ENCODE measurements at regions not wholly inside any gene's neighbourhood (a gene's known extent, or its start where the extent isn't known, plus 50 kb on each side); places are given as distances from the start of the nearest gene placed in this dataset.

DNA sequence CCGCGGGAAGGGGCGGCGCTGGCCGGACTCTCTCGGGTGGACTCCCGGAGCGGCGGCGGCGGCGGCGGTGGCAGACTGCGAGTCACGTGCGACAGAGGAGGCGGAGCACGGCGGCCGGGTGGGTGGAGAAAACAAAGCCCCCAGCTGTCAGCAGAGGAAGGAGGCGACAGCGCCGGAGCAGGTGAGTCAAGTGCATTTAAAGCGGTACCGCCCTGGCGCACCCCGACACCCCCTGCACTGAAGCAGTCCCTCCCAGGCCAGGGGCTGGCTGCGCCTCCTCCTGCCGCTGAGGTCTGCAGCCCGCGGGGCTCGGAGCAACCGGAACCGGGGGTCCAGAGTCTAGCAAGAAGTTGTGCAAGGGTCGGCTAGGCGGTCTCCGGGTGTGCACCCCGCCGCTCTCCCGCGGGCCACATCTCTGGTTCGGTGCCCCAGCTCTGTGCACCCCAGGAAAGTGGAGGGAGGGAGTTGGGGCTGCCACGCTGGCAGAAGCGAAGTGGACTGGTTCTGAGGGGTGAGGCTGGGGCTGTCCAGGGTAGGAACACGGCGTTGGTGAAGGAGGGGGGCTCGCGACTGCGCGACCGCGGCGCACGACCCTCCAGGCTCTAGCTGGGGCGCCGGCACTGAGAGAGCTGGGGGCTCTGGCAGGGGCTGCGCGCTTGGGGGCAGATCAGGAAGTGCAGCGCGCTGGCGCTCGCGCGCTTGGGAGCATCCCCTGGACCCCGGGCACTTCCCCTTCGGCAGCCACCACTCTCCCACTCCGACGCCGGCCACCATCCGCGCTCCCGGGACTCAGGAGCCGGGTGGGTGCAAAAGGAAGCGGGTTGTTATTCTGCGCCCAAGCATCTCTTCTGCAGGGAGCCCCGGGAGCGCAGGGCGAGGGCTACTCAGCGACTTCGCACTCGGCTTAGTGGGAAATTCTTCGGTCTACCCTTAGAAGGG lies 64.0 kb upstream of the MAPRE2 start:
- H4K20me1 ChIP-seq (ENCODE audit: insufficient read depth, low read length) = no peaks in the 10 kb centered on the region
- peak overlapping the region; percentile 48; the same call in 1 of the 2 replicates for H2AFZ ChIP-seq (ENCODE audit: low read length)
- H3K36me3 ChIP-seq (ENCODE audit: insufficient read depth, low read length) = no peaks in the 10 kb centered on the region
- no peak for TF ChIP-seq EZH2 (IDR thresholded peaks at IDR 0.05; ENCODE audit: borderline replicate concordance, low read length)
- TF ChIP-seq, protein P1, sequence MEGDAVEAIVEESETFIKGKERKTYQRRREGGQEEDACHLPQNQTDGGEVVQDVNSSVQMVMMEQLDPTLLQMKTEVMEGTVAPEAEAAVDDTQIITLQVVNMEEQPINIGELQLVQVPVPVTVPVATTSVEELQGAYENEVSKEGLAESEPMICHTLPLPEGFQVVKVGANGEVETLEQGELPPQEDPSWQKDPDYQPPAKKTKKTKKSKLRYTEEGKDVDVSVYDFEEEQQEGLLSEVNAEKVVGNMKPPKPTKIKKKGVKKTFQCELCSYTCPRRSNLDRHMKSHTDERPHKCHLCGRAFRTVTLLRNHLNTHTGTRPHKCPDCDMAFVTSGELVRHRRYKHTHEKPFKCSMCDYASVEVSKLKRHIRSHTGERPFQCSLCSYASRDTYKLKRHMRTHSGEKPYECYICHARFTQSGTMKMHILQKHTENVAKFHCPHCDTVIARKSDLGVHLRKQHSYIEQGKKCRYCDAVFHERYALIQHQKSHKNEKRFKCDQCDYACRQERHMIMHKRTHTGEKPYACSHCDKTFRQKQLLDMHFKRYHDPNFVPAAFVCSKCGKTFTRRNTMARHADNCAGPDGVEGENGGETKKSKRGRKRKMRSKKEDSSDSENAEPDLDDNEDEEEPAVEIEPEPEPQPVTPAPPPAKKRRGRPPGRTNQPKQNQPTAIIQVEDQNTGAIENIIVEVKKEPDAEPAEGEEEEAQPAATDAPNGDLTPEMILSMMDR (IDR thresholded peaks at IDR 0.05; ENCODE audit: low read length) = no peak
- H3K4me3 ChIP-seq (ENCODE audit: low read depth, low read length, poor library complexity, severe bottlenecking) = peak overlapping the region; percentile 89
- no peaks in the 10 kb centered on the region for H3K9me3 ChIP-seq (ENCODE audit: low read length)
- no peak overlapping the region for H3K27ac ChIP-seq (ENCODE audit: low read depth, low read length, poor library complexity, severe bottlenecking)
- no peaks in the 10 kb centered on the region for H3K9me2 ChIP-seq (ENCODE audit: low read depth, low read length)
- peak overlapping the region; percentile 97 for H3K4me2 ChIP-seq (ENCODE audit: low read length)
- no peaks in the 10 kb centered on the region for H3K79me2 ChIP-seq (ENCODE audit: insufficient read depth, low read length)
- no peaks in the 10 kb centered on the region for H3F3A ChIP-seq (ENCODE audit: insufficient read depth, low read length)
- H3K9ac ChIP-seq (ENCODE audit: low read length) = peak overlapping the region; percentile 72
- H3K27me3 ChIP-seq (ENCODE audit: insufficient read depth, low read length) = 0 out of 2 replicates have a peak, but pooled peaks cover 3% of the 10 kb centered on the region
- peaks cover 19% of the 10 kb centered on the region for H3K4me1 ChIP-seq (ENCODE audit: insufficient read depth, low read length, severe bottlenecking)

DNA sequence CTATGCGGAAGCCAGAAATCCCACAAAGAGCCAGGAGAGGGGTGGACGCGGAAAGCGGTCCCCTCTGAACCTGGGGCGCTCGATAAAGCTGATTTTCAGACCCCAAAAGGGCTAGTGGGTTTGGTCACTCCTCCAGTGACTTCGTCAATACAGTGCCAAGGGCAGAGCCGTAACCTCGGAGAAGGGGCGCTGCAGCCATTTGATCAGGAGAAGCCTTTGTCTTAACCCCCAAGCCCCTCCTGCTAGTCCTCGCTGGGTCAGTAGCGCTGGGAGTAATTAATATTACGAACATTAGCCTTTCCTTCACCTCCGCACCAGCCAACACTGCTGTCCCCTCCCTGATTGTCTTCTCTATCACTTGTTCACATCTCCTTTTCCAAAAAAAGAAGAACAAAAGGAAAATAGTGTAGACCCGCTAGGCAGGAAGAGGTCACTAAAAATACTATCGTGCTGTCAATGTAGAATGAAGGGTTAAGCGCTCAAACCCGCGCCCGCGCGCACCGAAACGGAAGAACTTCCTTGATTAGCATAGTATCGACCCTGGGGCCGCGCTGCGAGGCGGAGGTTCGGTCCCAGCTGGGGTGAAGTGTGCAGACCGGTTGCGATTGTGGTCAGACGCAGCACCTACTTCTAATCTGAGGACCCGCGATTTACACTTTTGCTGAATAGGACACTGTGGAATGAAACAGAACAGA lies 63.2 kb upstream of the MAPRE2 start:
- Histone ChIP-seq H3K4me2 (ENCODE audit: low read length) (peak overlapping the region; percentile 97), H3K27ac (ENCODE audit: low read depth, low read length, poor library complexity, severe bottlenecking) (no peak overlapping the region)

DNA sequence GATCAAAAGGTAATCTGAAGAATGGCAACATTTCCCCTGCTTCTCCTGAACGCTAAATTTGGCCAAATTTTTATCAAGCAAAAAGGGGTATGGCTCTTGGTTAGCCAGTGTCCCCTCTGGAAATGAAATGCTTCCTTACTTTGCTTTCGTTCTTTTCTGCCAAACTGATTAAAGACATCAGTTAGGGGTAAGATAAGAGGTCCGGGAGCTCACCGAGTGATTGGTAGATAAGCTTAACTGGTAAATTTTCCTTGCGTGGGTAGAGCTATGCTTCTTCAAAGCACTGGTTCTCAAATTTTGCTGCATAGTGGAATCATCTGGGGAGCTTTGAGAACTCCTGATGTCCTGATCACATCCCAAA lies 62.7 kb upstream of the MAPRE2 start:
- 0 out of 2 replicates have a peak, but pooled peaks cover 3% of the 10 kb centered on the region for H3K27me3 ChIP-seq (ENCODE audit: insufficient read depth, low read length)
- H3K36me3 ChIP-seq (ENCODE audit: insufficient read depth, low read length) = no peaks in the 10 kb centered on the region
- H3K4me3 ChIP-seq (ENCODE audit: low read depth, low read length, poor library complexity, severe bottlenecking) = peak overlapping the region; percentile 89
- TF ChIP-seq, protein P1 (IDR thresholded peaks at IDR 0.05; ENCODE audit: low read length) = no peak
- no peak for TF ChIP-seq EZH2 (IDR thresholded peaks at IDR 0.05; ENCODE audit: borderline replicate concordance, low read length)
- no peaks in the 10 kb centered on the region for H4K20me1 ChIP-seq (ENCODE audit: insufficient read depth, low read length)
- no peak overlapping the region for H3K9ac ChIP-seq (ENCODE audit: low read length)
- H2AFZ ChIP-seq (ENCODE audit: low read length) = no peak overlapping the region
- H3K9me3 ChIP-seq (ENCODE audit: low read length) = no peaks in the 10 kb centered on the region
- no peak overlapping the region for H3K27ac ChIP-seq (ENCODE audit: low read depth, low read length, poor library complexity, severe bottlenecking)
- no peaks in the 10 kb centered on the region for H3K9me2 ChIP-seq (ENCODE audit: low read depth, low read length)
- H3K79me2 ChIP-seq (ENCODE audit: insufficient read depth, low read length) = no peaks in the 10 kb centered on the region
- peak overlapping the region; percentile 97 for H3K4me2 ChIP-seq (ENCODE audit: low read length)
- H3K4me1 ChIP-seq (ENCODE audit: insufficient read depth, low read length, severe bottlenecking) = peaks cover 19% of the 10 kb centered on the region
- no peaks in the 10 kb centered on the region for H3F3A ChIP-seq (ENCODE audit: insufficient read depth, low read length)

More for the DNA sequence above, 63.2 kb upstream of the MAPRE2 start:
- peak overlapping the region; percentile 89 for H3K4me3 ChIP-seq (ENCODE audit: low read depth, low read length, poor library complexity, severe bottlenecking)
- no peaks in the 10 kb centered on the region for H3K9me2 ChIP-seq (ENCODE audit: low read depth, low read length)
- TF ChIP-seq, protein P1 (IDR thresholded peaks at IDR 0.05; ENCODE audit: low read length) = no peak
- TF ChIP-seq EZH2 (IDR thresholded peaks at IDR 0.05; ENCODE audit: borderline replicate concordance, low read length) = no peak
- H3K27me3 ChIP-seq (ENCODE audit: insufficient read depth, low read length) = 0 out of 2 replicates have a peak, but pooled peaks cover 3% of the 10 kb centered on the region
- no peaks in the 10 kb centered on the region for H3F3A ChIP-seq (ENCODE audit: insufficient read depth, low read length)
- peak overlapping the region; percentile 72; the same call in 1 of the 2 replicates for H3K9ac ChIP-seq (ENCODE audit: low read length)
- peaks cover 19% of the 10 kb centered on the region for H3K4me1 ChIP-seq (ENCODE audit: insufficient read depth, low read length, severe bottlenecking)
- no peaks in the 10 kb centered on the region for H4K20me1 ChIP-seq (ENCODE audit: insufficient read depth, low read length)
- no peaks in the 10 kb centered on the region for H3K79me2 ChIP-seq (ENCODE audit: insufficient read depth, low read length)
- no peaks in the 10 kb centered on the region for H3K9me3 ChIP-seq (ENCODE audit: low read length)
- H2AFZ ChIP-seq (ENCODE audit: low read length) = peak overlapping the region; percentile 20; the same call in 1 of the 2 replicates
- H3K36me3 ChIP-seq (ENCODE audit: insufficient read depth, low read length) = no peaks in the 10 kb centered on the region
